ENCODE measurements at regions not wholly inside any gene's neighbourhood (a gene's known extent, or its start where the extent isn't known, plus 50 kb on each side); places are given as distances from the start of the nearest gene placed in this dataset.

DNA sequence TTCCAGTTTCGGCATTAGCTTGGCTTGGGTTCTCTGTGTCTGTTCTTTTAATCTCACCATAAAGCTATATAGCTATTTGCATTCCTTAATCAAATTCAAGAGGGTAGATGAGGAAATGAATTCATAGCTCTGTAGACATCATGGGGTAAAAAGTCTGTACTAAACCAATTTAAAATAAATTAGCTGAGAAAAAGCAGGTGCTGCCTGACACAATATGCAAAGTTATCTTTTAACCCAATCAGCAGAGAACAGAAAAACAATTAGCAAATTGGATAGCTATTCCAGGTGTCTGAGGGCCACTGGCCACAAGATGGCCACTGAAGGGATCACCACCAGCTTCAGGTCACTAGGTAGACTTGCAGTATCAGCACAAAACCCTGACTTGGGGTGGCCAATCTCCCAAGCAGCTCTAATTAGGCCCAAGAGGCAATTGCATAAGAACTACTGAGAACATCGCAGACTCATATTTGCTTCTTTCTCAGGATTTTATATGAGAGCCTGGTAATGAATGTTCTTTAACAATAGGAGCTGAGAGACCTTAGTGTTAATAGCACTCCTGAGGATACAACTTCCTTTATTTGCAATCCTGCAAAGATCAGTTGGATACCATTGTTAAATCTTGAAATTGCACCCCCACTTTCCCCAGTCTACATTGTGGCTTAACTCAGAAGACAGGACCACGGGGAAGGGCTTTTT lies 494.3 kb downstream of the PDCD6IP start:
- no peak for DNase-seq (ENCODE audit: low spot score)
- Histone ChIP-seq H3F3A (replicated peaks; ENCODE audit: low read depth) (no peaks in the 10 kb centered on the region), H3K36me3 (ENCODE audit: insufficient read depth) (no peaks in the 10 kb centered on the region), H3K4me1 (ENCODE audit: insufficient read depth) (no peaks in the 10 kb centered on the region), H3K4me2 (no peak overlapping the region), H3K79me2 (replicated peaks; ENCODE audit: insufficient read depth) (no peaks in the 10 kb centered on the region), H2AFZ (no peak overlapping the region), H3K27me3 (ENCODE audit: insufficient read depth) (no peaks in the 10 kb centered on the region), H4K20me1 (replicated peaks; ENCODE audit: insufficient read depth) (no peaks in the 10 kb centered on the region), H3K27ac (ENCODE audit: low read depth) (no peak overlapping the region), H3K9me2 (ENCODE audit: insufficient read depth) (no peaks in the 10 kb centered on the region), H3K4me3 (no peak overlapping the region)
- Mint-ChIP-seq H3K36me3 (ENCODE audit: low read depth) (no peaks in the 10 kb centered on the region), H3K9me3 (no peaks in the 10 kb centered on the region), H3K27me3 (ENCODE audit: insufficient read depth, low read depth, poor library complexity) (peaks cover 3% of the 10 kb centered on the region), H3K4me3 (no peak overlapping the region), H3K27ac (no peak overlapping the region), H3K4me1 (peaks cover 7% of the 10 kb centered on the region; the same call in 1 of the 3 replicates)
- no peak for TF ChIP-seq ZNF114 (CRISPR knock-in tag; IDR thresholded peaks at IDR 0.05)
- no peak for TF ChIP-seq STAT1 (IDR thresholded peaks at IDR 0.05; ENCODE audit: unreplicated experiment)
- ATAC-seq, result no peak

DNA sequence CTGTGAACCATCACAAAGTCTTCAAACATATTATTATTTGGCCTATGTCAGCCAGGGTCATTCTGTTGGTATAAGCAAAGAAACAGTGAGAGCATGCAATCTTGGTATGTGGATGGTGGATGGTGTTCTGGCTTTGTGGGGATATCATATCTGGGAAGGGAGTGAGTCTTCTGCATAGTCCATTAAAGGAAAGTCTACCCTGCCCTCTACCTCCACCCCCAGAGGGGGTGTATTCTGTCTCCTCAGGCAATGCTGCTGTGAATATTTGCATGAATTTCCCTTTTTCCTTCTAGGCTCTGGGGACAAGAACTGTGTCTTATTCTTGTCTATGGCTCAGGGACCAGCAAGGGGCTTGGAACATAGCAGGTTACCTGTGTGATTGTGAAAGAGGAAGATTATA lies 495.8 kb downstream of the PDCD6IP start:
- no peak overlapping the region for H3K27ac ChIP-seq (ENCODE audit: low read depth)
- no peaks in the 10 kb centered on the region for H3F3A ChIP-seq (replicated peaks; ENCODE audit: low read depth)
- Mint-ChIP-seq H3K4me3 (no peak overlapping the region), H3K9me3 (no peaks in the 10 kb centered on the region), H3K4me1 (peaks cover 7% of the 10 kb centered on the region; the same call in 1 of the 3 replicates), H3K27me3 (ENCODE audit: insufficient read depth, low read depth, poor library complexity) (peaks cover 3% of the 10 kb centered on the region), H3K27ac (no peak overlapping the region), H3K36me3 (ENCODE audit: low read depth) (no peaks in the 10 kb centered on the region)
- H3K4me2 ChIP-seq, result no peak overlapping the region
- no peaks in the 10 kb centered on the region for H3K36me3 ChIP-seq (ENCODE audit: insufficient read depth)
- H3K4me1 ChIP-seq (ENCODE audit: insufficient read depth), result no peaks in the 10 kb centered on the region
- TF ChIP-seq, protein P1, sequence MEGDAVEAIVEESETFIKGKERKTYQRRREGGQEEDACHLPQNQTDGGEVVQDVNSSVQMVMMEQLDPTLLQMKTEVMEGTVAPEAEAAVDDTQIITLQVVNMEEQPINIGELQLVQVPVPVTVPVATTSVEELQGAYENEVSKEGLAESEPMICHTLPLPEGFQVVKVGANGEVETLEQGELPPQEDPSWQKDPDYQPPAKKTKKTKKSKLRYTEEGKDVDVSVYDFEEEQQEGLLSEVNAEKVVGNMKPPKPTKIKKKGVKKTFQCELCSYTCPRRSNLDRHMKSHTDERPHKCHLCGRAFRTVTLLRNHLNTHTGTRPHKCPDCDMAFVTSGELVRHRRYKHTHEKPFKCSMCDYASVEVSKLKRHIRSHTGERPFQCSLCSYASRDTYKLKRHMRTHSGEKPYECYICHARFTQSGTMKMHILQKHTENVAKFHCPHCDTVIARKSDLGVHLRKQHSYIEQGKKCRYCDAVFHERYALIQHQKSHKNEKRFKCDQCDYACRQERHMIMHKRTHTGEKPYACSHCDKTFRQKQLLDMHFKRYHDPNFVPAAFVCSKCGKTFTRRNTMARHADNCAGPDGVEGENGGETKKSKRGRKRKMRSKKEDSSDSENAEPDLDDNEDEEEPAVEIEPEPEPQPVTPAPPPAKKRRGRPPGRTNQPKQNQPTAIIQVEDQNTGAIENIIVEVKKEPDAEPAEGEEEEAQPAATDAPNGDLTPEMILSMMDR (conservative IDR thresholded peaks at IDR 0.05; ENCODE audit: low read depth in 2 of 2), result no peak
- TF ChIP-seq NANOG (IDR thresholded peaks at IDR 0.05; ENCODE audit: borderline replicate concordance) (no peak), EZH2 (IDR thresholded peaks at IDR 0.05; ENCODE audit: low read depth, unreplicated experiment) (no peak), EZH2phosphoT487 (IDR thresholded peaks at IDR 0.05; ENCODE audit: unreplicated experiment) (no peak), STAT1 (IDR thresholded peaks at IDR 0.05; ENCODE audit: unreplicated experiment) (no peak), ZNF114 (CRISPR knock-in tag; IDR thresholded peaks at IDR 0.05) (no peak), POLR2AphosphoS5 (IDR thresholded peaks at IDR 0.05; ENCODE audit: low read depth) (no peak), JUNB (IDR thresholded peaks at IDR 0.05; ENCODE audit: unreplicated experiment) (no peak), ZNF331 (CRISPR knock-in tag; IDR thresholded peaks at IDR 0.05; ENCODE audit: low read depth) (no peak)
- TF ChIP-seq, protein P2, sequence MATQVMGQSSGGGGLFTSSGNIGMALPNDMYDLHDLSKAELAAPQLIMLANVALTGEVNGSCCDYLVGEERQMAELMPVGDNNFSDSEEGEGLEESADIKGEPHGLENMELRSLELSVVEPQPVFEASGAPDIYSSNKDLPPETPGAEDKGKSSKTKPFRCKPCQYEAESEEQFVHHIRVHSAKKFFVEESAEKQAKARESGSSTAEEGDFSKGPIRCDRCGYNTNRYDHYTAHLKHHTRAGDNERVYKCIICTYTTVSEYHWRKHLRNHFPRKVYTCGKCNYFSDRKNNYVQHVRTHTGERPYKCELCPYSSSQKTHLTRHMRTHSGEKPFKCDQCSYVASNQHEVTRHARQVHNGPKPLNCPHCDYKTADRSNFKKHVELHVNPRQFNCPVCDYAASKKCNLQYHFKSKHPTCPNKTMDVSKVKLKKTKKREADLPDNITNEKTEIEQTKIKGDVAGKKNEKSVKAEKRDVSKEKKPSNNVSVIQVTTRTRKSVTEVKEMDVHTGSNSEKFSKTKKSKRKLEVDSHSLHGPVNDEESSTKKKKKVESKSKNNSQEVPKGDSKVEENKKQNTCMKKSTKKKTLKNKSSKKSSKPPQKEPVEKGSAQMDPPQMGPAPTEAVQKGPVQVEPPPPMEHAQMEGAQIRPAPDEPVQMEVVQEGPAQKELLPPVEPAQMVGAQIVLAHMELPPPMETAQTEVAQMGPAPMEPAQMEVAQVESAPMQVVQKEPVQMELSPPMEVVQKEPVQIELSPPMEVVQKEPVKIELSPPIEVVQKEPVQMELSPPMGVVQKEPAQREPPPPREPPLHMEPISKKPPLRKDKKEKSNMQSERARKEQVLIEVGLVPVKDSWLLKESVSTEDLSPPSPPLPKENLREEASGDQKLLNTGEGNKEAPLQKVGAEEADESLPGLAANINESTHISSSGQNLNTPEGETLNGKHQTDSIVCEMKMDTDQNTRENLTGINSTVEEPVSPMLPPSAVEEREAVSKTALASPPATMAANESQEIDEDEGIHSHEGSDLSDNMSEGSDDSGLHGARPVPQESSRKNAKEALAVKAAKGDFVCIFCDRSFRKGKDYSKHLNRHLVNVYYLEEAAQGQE (IDR thresholded peaks at IDR 0.05; ENCODE audit: unreplicated experiment), result no peak
- TF ChIP-seq, protein P3, sequence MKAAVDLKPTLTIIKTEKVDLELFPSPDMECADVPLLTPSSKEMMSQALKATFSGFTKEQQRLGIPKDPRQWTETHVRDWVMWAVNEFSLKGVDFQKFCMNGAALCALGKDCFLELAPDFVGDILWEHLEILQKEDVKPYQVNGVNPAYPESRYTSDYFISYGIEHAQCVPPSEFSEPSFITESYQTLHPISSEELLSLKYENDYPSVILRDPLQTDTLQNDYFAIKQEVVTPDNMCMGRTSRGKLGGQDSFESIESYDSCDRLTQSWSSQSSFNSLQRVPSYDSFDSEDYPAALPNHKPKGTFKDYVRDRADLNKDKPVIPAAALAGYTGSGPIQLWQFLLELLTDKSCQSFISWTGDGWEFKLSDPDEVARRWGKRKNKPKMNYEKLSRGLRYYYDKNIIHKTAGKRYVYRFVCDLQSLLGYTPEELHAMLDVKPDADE (IDR thresholded peaks at IDR 0.05), result no peak
- no peak for DNase-seq (ENCODE audit: low spot score)
- no peaks in the 10 kb centered on the region for H4K20me1 ChIP-seq (replicated peaks; ENCODE audit: insufficient read depth)
- H3K79me2 ChIP-seq (replicated peaks; ENCODE audit: insufficient read depth), result no peaks in the 10 kb centered on the region
- no peak for ATAC-seq
- 0 out of 2 replicates have a peak, but pooled peaks cover 2% of the 10 kb centered on the region for H3K27me3 ChIP-seq (ENCODE audit: insufficient read depth)
- no peak overlapping the region for H3K4me3 ChIP-seq
- H2AFZ ChIP-seq, result no peak overlapping the region
- no peaks in the 10 kb centered on the region for H3K9me2 ChIP-seq (ENCODE audit: insufficient read depth)

Data from GM23338 (cell line).